Fibroblast of lung (primary cell): ENCODE measurements at regions not wholly inside any gene's neighbourhood (a gene's known extent, or its start where the extent isn't known, plus 50 kb on each side); places are given as distances from the start of the nearest gene placed in this dataset.

Experiments used
- EZH2 ChIP-seq: IDR thresholded peaks from 2 replicates; pipeline ENCODE4 v1.5.1; 2012; ENCODE audit warnings: low read length, control low read depth, mild to moderate bottlenecking; ENCODE audit errors: missing control alignments
- TF ChIP-seq, protein P1 (sequence below), 2 donors: IDR thresholded peaks in 1 of 2; conservative IDR thresholded peaks in 1 of 2; 1 replicate in 1 of 2; 2 replicates in 1 of 2; pipeline ENCODE4 v1.5.1; 2011 to 2012; ENCODE audit warnings: low read length in 2 of 2, control low read depth in 1 of 2, inconsistent platforms in 1 of 2, low read depth in 1 of 2, mild to moderate bottlenecking in 1 of 2

DNA sequence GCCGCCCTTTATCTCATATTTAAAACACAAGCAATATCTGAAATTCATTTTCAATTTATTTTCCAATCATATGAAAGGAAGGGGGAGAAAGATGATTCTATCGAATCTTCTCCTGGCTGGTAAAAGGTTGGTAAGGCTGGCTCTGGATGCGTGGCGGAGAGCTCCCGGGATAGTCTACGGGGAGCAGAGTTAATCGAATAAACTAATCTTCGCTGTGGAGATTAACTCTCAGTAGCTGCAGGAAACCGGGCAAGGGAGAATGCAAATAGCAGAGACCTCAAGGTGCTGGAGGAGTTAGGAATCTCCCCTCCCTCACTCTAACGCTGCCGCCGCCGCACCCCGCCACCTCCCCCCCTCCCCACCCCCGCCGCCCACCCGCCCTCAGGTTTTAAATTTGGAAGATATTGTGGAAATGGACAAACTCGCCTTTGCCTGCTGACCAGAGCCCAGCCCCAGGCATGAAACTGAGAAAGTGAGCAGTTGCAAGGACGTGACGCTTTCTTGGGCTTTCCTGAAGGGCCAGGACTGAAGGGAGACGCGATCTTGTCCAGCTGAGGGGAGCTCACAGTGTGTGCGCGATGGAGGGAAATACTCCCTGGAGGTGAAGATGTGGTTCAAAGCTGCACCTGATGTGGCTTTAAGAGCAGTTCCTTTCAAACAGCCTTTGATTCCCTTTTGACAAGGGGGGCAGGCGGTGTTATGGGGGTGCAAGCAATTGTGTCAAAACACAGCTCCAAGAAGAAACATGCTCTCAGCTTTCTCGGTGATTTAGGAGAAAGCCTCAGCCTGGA lies 308.2 kb upstream of the IRX3 start:
- no peak for TF ChIP-seq EZH2
- TF ChIP-seq, protein P1, sequence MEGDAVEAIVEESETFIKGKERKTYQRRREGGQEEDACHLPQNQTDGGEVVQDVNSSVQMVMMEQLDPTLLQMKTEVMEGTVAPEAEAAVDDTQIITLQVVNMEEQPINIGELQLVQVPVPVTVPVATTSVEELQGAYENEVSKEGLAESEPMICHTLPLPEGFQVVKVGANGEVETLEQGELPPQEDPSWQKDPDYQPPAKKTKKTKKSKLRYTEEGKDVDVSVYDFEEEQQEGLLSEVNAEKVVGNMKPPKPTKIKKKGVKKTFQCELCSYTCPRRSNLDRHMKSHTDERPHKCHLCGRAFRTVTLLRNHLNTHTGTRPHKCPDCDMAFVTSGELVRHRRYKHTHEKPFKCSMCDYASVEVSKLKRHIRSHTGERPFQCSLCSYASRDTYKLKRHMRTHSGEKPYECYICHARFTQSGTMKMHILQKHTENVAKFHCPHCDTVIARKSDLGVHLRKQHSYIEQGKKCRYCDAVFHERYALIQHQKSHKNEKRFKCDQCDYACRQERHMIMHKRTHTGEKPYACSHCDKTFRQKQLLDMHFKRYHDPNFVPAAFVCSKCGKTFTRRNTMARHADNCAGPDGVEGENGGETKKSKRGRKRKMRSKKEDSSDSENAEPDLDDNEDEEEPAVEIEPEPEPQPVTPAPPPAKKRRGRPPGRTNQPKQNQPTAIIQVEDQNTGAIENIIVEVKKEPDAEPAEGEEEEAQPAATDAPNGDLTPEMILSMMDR (conservative IDR thresholded peaks at IDR 0.05 in 1 of 2, IDR thresholded peaks at IDR 0.05 in 1 of 2; ENCODE audit: low read depth in 1 of 2, low read length in 2 of 2): no peak
